Gastroesophageal sphincter (tissue), 3 donors: ENCODE measurements at regions not wholly inside any gene's neighbourhood (a gene's known extent, or its start where the extent isn't known, plus 50 kb on each side); places are given as distances from the start of the nearest gene placed in this dataset.

ENCODE experiments used
- CTCF ChIP-seq, 4 experiments: fragments of 200-600 bp in 2 of 4; fragments of 450-650 bp in 2 of 4; sonication (generic) in 1 of 4; IDR thresholded peaks; one replicate each; pipeline ENCODE4 v1.5.1; 2017 to 2019; ENCODE audit warnings: antibody characterized with exemption in 4 of 4, mild to moderate bottlenecking in 2 of 4, moderate library complexity in 2 of 4
- EP300 ChIP-seq: sonication (generic); formaldehyde crosslinking; IDR thresholded peaks from one replicate; pipeline ENCODE4 v1.6.1; 2017; ENCODE audit warnings: antibody characterized with exemption, mild to moderate bottlenecking
- POLR2A ChIP-seq, 2 donors: fragments of 450-650 bp; IDR thresholded peaks; one replicate each; pipeline ENCODE4 v1.6.1; 2017; ENCODE audit warnings: antibody characterized with exemption in 2 of 2, mild to moderate bottlenecking in 2 of 2, moderate library complexity in 1 of 2
- POLR2AphosphoS5 ChIP-seq: sonication (generic); formaldehyde crosslinking; IDR thresholded peaks from one replicate; pipeline ENCODE4 v1.6.1; 2017; ENCODE audit warnings: antibody characterized with exemption

DNA sequence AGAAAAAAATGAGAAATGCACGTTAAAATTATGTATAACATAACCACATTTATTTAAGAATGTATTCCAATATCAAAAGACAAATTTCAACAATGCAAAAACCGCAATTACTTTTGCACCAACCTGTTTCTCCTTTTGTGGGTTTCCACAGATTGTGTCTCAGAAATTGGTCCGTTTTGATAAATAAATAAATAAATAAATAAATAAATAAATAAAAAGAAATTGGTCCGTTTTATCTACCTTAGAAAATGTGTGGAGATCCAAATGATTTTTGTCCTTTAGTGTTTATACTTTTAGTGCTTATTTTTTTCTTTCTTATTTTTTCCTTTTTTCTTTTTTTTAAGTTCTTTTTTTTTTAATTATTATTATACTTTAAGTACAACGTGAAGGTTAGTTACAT, 1682.2 kb upstream of the TMEFF2 start:
- TF ChIP-seq POLR2A (IDR thresholded peaks at IDR 0.05) = no peak
- no peak for TF ChIP-seq CTCF (IDR thresholded peaks at IDR 0.05)
- TF ChIP-seq POLR2AphosphoS5 = no peak
- TF ChIP-seq EP300 = no peak
